Esophagus squamous epithelium (tissue), 4 donors: ENCODE measurements at regions not wholly inside any gene's neighbourhood (a gene's known extent, or its start where the extent isn't known, plus 50 kb on each side); places are given as distances from the start of the nearest gene placed in this dataset.

Experiments used
- POLR2A ChIP-seq, 4 donors: fragments of 450-650 bp; IDR thresholded peaks; one replicate each; pipeline ENCODE4 v1.6.1; 2017; ENCODE audit warnings: antibody characterized with exemption in 4 of 4, mild to moderate bottlenecking in 4 of 4, moderate library complexity in 3 of 4
- TF ChIP-seq, protein P1 (sequence below), 6 experiments: fragments of 450-650 bp in 4 of 6; fragments of 200-600 bp in 2 of 6; sonication (generic) in 2 of 6; IDR thresholded peaks; one replicate each; pipeline ENCODE4 v1.5.1; 2016 to 2019; ENCODE audit warnings: antibody characterized with exemption in 6 of 6, mild to moderate bottlenecking in 4 of 6, moderate library complexity in 4 of 6

- TF ChIP-seq, protein P1, sequence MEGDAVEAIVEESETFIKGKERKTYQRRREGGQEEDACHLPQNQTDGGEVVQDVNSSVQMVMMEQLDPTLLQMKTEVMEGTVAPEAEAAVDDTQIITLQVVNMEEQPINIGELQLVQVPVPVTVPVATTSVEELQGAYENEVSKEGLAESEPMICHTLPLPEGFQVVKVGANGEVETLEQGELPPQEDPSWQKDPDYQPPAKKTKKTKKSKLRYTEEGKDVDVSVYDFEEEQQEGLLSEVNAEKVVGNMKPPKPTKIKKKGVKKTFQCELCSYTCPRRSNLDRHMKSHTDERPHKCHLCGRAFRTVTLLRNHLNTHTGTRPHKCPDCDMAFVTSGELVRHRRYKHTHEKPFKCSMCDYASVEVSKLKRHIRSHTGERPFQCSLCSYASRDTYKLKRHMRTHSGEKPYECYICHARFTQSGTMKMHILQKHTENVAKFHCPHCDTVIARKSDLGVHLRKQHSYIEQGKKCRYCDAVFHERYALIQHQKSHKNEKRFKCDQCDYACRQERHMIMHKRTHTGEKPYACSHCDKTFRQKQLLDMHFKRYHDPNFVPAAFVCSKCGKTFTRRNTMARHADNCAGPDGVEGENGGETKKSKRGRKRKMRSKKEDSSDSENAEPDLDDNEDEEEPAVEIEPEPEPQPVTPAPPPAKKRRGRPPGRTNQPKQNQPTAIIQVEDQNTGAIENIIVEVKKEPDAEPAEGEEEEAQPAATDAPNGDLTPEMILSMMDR (IDR thresholded peaks at IDR 0.05): no peak
- no peak for TF ChIP-seq POLR2A (IDR thresholded peaks at IDR 0.05)
These were observed 2066.7 kb downstream of the TP53TG3F start for GRCh38 chr16:35525979-35526590.
